NCI-H460 (cell line): ENCODE measurements at regions not wholly inside any gene's neighbourhood (a gene's known extent, or its start where the extent isn't known, plus 50 kb on each side); places are given as distances from the start of the nearest gene placed in this dataset.
"Not testable (repeated sequence)": the region's sequence is repeated elsewhere in the genome, so short reads cannot be mapped to it uniquely, and the experiment has no call there.

ENCODE experiments used
- DNase-seq: peaks from one replicate; pipeline ENCODE4 v3.0.0-alpha.2; 2016; ENCODE audit warnings: low read depth; ENCODE audit errors: extremely low read depth

- DNase-seq: no peak
These were observed 174.2 kb upstream of the ATP10A start for GRCh38 chr15:26037369-26037768.

- DNase-seq: no peak
These were observed 170.4 kb upstream of the ATP10A start for GRCh38 chr15:26033493-26033892.

GRCh38 chr15:26032162-26032846 lies 169.2 kb upstream of the ATP10A start:
- no peak for DNase-seq

GRCh38 chr15:26029586-26029985 lies 166.5 kb upstream of the ATP10A start:
- DNase-seq: not testable (repeated sequence)

GRCh38 chr15:26029146-26029545 lies 166.0 kb upstream of the ATP10A start:
- no peak for DNase-seq

GRCh38 chr15:26028086-26028740 lies 165.1 kb upstream of the ATP10A start:
- no peak for DNase-seq

GRCh38 chr15:26026671-26027070 lies 163.5 kb upstream of the ATP10A start:
- not testable (repeated sequence) for DNase-seq

GRCh38 chr15:26024241-26024640 lies 161.1 kb upstream of the ATP10A start:
- no peak for DNase-seq

GRCh38 chr15:26023691-26024090 lies 160.6 kb upstream of the ATP10A start:
- no peak for DNase-seq

GRCh38 chr15:26023231-26023630 lies 160.1 kb upstream of the ATP10A start:
- DNase-seq: no peak

GRCh38 chr15:26020871-26021270 lies 157.7 kb upstream of the ATP10A start:
- DNase-seq: no peak

- no peak for DNase-seq
These were observed 154.5 kb upstream of the ATP10A start for GRCh38 chr15:26017665-26018064.

GRCh38 chr15:26015516-26016075 lies 152.5 kb upstream of the ATP10A start:
- DNase-seq: no peak

- no peak for DNase-seq
These were observed 150.9 kb upstream of the ATP10A start for GRCh38 chr15:26013981-26014380.

GRCh38 chr15:26011916-26012315 lies 148.8 kb upstream of the ATP10A start:
- DNase-seq: no peak

GRCh38 chr15:26007151-26007550 lies 144.0 kb upstream of the ATP10A start:
- no peak for DNase-seq

GRCh38 chr15:26001201-26001600 lies 138.1 kb upstream of the ATP10A start:
- no peak for DNase-seq

- no peak for DNase-seq
These were observed 130.4 kb upstream of the ATP10A start for GRCh38 chr15:25993506-25993905.

- no peak for DNase-seq
These were observed 127.1 kb upstream of the ATP10A start for GRCh38 chr15:25990220-25990619.

- no peak for DNase-seq
These were observed 126.2 kb upstream of the ATP10A start for GRCh38 chr15:25989327-25989726.

GRCh38 chr15:25988716-25989115 lies 125.6 kb upstream of the ATP10A start:
- not testable (repeated sequence) for DNase-seq

GRCh38 chr15:25987638-25988037 lies 124.5 kb upstream of the ATP10A start:
- DNase-seq: no peak
